GM13977 (cell line): ENCODE measurements at regions not wholly inside any gene's neighbourhood (a gene's known extent, or its start where the extent isn't known, plus 50 kb on each side); places are given as distances from the start of the nearest gene placed in this dataset.

Experiments
- DNase-seq: peaks from one replicate; pipeline ENCODE4 v3.0.0; 2012; ENCODE audit warnings: low spot score
- CTCF ChIP-seq: IDR thresholded peaks from 2 replicates; pipeline ENCODE4 v1.5.1; 2012; ENCODE audit warnings: mild to moderate bottlenecking, control low read depth; ENCODE audit not compliant: insufficient read depth; ENCODE audit errors: extremely low read depth, missing control alignments
- in situ Hi-C: fragments of 300-500 bp; cut with MboI; formaldehyde crosslinking; loops from one replicate; pipeline ENCODE4 v1.12.0; 2022; ENCODE audit warnings: low sequenced_read_pairs, low pct_unique_long_range_greater_than_20kb, mixed read lengths, inconsistent platforms; ENCODE audit not compliant: unreplicated experiment

GRCh38 chr19:31906111-31906871 lies 439.1 kb upstream of the ZNF507 start:
- in situ Hi-C loops: no loop called here
- DNase-seq: no peak
- TF ChIP-seq CTCF: no peak

- DNase-seq: no peak
- TF ChIP-seq CTCF: no peak
- in situ Hi-C loops: no loop called here
Observed at GRCh38 chr19:31907661-31908060, 437.7 kb upstream of the ZNF507 start.

GRCh38 chr19:31908080-31908479 lies 437.3 kb upstream of the ZNF507 start:
- no peak for DNase-seq
- TF ChIP-seq CTCF: no peak

GRCh38 chr19:31908496-31909225 lies 436.7 kb upstream of the ZNF507 start:
- no peak for TF ChIP-seq CTCF
- in situ Hi-C loops: no loop called here

More at GRCh38 chr19:31908080-31908479, 437.3 kb upstream of the ZNF507 start:
- in situ Hi-C loops: no loop called here

GRCh38 chr19:31910224-31910623 lies 435.2 kb upstream of the ZNF507 start:
- in situ Hi-C loops: no loop called here
- no peak for DNase-seq
- no peak for TF ChIP-seq CTCF

More at GRCh38 chr19:31908496-31909225, 436.7 kb upstream of the ZNF507 start:
- DNase-seq: no peak

GRCh38 chr19:31911577-31911976 lies 433.8 kb upstream of the ZNF507 start:
- in situ Hi-C loops: no loop called here
- DNase-seq: no peak
- no peak for TF ChIP-seq CTCF
